ENCODE measurements at regions not wholly inside any gene's neighbourhood (a gene's known extent, or its start where the extent isn't known, plus 50 kb on each side); places are given as distances from the start of the nearest gene placed in this dataset.
"Not testable (repeated sequence)": the region's sequence is repeated elsewhere in the genome, so short reads cannot be mapped to it uniquely, and the experiment has no call there.

DNA sequence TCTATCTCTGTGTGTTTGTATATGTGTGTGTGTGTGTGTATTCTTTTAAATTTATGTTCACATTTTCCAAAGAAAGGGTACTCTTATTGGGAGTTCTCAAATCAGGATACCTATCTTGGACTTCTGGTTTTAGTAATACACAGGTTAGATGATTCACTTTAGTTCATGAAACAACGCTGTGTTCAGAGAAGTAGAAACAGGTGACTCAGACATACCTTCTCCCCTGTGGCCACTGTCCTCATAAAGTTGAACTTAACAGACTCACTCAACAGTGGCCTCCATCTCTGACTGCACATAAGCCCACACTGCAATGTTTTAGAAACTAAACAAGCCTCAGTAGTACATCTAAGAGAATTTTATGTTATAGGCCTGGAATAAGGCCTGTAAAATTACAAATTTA lies 566.6 kb upstream of the VRK2 start:
- Mint-ChIP-seq H3K27ac (no peak overlapping the region), H3K4me1 (ENCODE audit: low read depth) (no peaks in the 10 kb centered on the region), H3K4me3 (no peak overlapping the region)

DNA sequence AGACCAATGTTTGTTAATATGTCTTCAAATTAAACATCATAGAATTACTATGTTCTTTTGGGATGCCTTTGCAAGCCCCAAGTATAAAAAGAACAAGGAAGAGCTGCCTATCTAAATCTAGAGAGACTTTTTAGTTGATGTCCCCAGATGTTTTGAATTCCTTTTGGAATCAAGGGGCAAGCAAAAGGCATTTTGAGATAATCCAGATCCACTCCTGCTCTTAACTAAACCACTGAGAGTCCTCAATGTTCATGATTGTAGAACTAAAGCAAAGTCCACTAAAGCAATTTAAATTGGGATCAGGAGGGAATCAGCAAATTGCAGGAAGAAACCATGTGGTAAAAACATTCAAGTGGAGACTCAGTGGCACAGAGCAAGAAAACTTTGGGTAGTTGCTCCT lies 558.5 kb upstream of the VRK2 start:
- H3K27ac Mint-ChIP-seq: no peak overlapping the region
- no peaks in the 10 kb centered on the region for H3K9me3 Mint-ChIP-seq
- no peak for DNase-seq (ENCODE audit: low spot score)
- H3K27me3 Mint-ChIP-seq (ENCODE audit: low read depth): no peaks in the 10 kb centered on the region
- H3K4me1 Mint-ChIP-seq (ENCODE audit: low read depth): no peaks in the 10 kb centered on the region
- H3K36me3 Mint-ChIP-seq (ENCODE audit: low read depth): no peaks in the 10 kb centered on the region
- no peak overlapping the region for H3K4me3 Mint-ChIP-seq

More for the DNA sequence above, 566.6 kb upstream of the VRK2 start:
- no peaks in the 10 kb centered on the region for H3K9me3 Mint-ChIP-seq
- no peaks in the 10 kb centered on the region for H3K27me3 Mint-ChIP-seq (ENCODE audit: low read depth)
- DNase-seq (ENCODE audit: low spot score): no peak
- no peaks in the 10 kb centered on the region for H3K36me3 Mint-ChIP-seq (ENCODE audit: low read depth)

DNA sequence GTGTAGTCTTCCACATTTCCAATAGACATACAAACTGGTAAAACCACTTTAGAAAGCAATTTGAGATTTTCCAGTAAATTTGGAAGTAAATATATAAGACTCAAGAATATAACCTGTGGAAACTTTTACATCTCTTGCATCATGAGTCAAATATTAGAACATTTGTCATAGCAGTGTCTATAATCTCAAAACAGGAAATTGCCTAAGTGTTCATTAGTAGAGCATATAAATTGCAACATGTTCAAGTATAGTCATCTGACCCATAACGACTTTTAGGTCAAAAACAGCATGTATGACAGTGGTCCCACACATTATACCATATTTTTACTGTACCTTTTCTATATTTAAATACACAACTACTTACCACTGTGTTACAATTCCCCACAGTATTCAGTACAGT lies 555.9 kb upstream of the VRK2 start:
- H3K36me3 Mint-ChIP-seq (ENCODE audit: low read depth): no peaks in the 10 kb centered on the region
- H3K27ac Mint-ChIP-seq: no peak overlapping the region
- no peak overlapping the region for H3K4me3 Mint-ChIP-seq
- H3K9me3 Mint-ChIP-seq: no peaks in the 10 kb centered on the region
- no peaks in the 10 kb centered on the region for H3K4me1 Mint-ChIP-seq (ENCODE audit: low read depth)
- no peak for DNase-seq (ENCODE audit: low spot score)
- no peaks in the 10 kb centered on the region for H3K27me3 Mint-ChIP-seq (ENCODE audit: low read depth)

DNA sequence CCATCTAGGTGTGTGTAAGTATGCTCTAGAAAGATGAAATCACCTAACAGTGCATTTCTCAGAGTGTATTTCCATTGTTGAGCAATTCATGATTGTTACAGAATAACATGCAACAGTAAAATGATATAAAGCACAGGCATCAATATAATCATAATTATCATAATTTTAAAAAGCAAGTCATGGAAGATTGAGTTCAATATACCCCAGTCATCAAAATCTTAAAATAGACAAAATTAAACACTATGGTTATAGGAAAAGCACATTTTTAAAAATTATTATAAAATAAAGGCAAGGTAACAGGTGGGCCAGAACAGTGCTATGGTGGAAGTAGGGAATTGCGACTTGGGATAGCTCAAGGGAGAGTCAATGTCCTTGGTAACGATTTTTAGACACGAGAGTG lies 555.4 kb upstream of the VRK2 start:
- H3K4me1 Mint-ChIP-seq (ENCODE audit: low read depth): no peaks in the 10 kb centered on the region
- H3K4me3 Mint-ChIP-seq: no peak overlapping the region
- no peaks in the 10 kb centered on the region for H3K36me3 Mint-ChIP-seq (ENCODE audit: low read depth)
- DNase-seq (ENCODE audit: low spot score): no peak
- H3K9me3 Mint-ChIP-seq: no peaks in the 10 kb centered on the region
- H3K27me3 Mint-ChIP-seq (ENCODE audit: low read depth): no peaks in the 10 kb centered on the region
- H3K27ac Mint-ChIP-seq: no peak overlapping the region

DNA sequence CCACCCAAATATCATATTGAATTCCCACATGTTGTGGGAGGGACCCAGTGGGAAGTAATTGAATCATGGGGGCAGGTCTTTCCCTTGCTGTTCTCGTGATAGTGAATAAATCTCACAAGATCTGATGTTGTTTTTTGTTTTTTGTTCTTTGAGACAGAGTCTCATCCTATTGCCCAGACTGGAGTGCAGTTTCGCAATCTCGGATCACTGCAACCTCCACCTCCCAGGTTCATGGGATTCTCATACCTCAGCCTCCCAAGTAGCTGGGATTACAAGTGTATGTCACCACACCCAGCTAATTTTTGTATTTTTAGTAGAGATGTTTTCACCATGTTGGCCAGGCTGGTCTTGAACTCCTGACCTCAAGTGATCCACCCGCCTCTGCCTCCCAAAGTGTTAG lies 552.6 kb upstream of the VRK2 start:
- H3K4me1 Mint-ChIP-seq (ENCODE audit: low read depth); H3K27me3 Mint-ChIP-seq (ENCODE audit: low read depth); H3K36me3 Mint-ChIP-seq (ENCODE audit: low read depth); H3K4me3 Mint-ChIP-seq; H3K9me3 Mint-ChIP-seq; H3K27ac Mint-ChIP-seq; DNase-seq (ENCODE audit: low spot score): not testable (repeated sequence)

DNA sequence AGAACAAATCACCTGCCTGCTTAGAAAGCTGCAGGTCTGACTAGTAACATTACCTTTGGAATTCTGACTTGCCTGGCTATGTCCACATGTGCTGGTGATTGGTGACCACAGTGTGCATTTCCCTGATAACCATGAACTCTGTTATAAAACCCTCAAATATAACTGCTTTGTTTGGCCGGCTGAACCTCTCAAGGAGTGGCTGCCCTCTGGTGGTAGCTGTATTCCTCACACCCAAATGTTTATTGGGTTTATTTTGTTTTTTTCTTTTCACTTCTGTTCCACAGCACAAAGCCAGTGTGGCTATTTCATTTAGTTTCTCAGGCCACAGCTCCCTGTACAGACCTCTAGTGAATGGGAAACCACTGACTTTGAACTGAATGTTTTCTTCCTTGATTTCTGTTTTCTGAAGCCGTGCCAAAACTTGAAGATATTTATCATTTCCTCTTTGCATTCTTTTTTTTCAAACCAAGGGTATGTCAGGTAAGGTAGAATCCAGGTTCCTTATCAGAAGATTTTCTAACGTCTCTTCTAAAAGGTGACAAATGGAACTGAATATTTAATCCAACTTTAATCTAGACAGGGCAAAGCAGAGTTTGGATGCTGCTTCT lies 549.0 kb upstream of the VRK2 start:
- no peak overlapping the region for H3K4me3 Mint-ChIP-seq
- no peaks in the 10 kb centered on the region for H3K36me3 Mint-ChIP-seq (ENCODE audit: low read depth)
- peak; percentile 5 for DNase-seq (ENCODE audit: low spot score)
- H3K9me3 Mint-ChIP-seq: no peaks in the 10 kb centered on the region
- no peak overlapping the region for H3K27ac Mint-ChIP-seq
- H3K27me3 Mint-ChIP-seq (ENCODE audit: low read depth): no peaks in the 10 kb centered on the region
- no peaks in the 10 kb centered on the region for H3K4me1 Mint-ChIP-seq (ENCODE audit: low read depth)

DNA sequence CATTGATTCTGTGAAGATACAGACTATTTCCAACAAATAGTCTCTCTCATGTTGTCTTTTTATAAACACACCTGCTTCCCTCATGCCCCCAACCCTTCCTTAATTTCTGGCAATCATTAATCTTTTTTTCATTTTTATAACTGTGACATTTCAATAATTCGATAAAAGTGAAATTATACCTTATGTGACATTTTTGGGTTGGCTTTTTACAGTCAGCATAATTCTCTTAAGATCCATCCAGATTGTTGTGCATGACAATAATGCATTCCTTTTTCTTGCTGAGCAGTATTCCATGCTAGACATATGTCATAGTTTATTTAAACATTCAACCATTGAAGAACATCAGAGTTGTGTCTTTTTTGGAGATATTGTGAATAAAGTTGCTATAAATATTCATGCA lies 541.8 kb upstream of the VRK2 start:
- H3K27me3 Mint-ChIP-seq (ENCODE audit: low read depth): no peaks in the 10 kb centered on the region
- no peaks in the 10 kb centered on the region for H3K4me1 Mint-ChIP-seq (ENCODE audit: low read depth)
- no peak overlapping the region for H3K4me3 Mint-ChIP-seq
- H3K27ac Mint-ChIP-seq: no peak overlapping the region
- H3K36me3 Mint-ChIP-seq (ENCODE audit: low read depth): no peaks in the 10 kb centered on the region
- DNase-seq (ENCODE audit: low spot score): no peak
- no peaks in the 10 kb centered on the region for H3K9me3 Mint-ChIP-seq

DNA sequence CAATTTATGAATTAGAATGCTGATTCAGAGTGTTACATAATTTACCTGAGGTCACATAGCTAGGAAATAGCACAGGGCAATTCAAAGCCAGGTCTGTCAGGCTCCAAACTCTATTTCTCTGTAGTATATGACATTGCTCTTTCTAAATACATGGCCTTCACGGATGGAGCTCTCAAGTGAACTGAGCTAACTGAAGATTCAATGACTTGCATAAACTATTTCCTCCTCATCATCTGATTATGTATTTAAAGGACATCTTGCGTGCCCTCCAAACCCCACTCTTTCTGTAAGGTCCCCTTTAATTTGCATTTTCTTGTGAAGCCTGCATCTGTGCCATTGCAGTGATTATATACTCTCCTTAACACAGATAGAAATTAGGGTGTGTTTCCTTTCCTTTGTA lies 537.4 kb upstream of the VRK2 start:
- no peaks in the 10 kb centered on the region for H3K27me3 Mint-ChIP-seq (ENCODE audit: low read depth)
- H3K4me1 Mint-ChIP-seq (ENCODE audit: low read depth): no peaks in the 10 kb centered on the region
- no peaks in the 10 kb centered on the region for H3K9me3 Mint-ChIP-seq
- no peak overlapping the region for H3K27ac Mint-ChIP-seq
- DNase-seq (ENCODE audit: low spot score): no peak
- H3K4me3 Mint-ChIP-seq: no peak overlapping the region
- no peaks in the 10 kb centered on the region for H3K36me3 Mint-ChIP-seq (ENCODE audit: low read depth)

DNA sequence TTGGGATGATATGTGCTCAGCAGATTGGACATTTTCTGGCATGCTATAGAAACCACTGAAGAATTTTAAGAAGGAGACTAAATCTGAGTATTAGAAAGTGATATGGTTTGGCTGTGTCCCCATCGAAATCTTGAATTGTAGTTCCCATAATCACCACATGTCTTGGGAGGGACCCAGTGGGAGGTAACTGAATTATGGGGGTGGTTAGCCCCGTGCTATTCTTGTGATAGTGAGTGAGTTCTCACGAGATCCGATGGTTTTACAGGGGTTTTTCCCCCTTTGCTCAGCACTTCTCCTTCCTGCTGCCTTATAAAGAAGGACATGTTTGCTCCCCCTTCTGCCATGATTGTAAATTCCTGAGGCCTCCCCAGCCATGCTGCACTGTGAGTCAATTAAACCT lies 535.9 kb upstream of the VRK2 start:
- no peak overlapping the region for H3K27ac Mint-ChIP-seq
- H3K4me3 Mint-ChIP-seq: no peak overlapping the region
- no peak for DNase-seq (ENCODE audit: low spot score)
- no peaks in the 10 kb centered on the region for H3K9me3 Mint-ChIP-seq
- no peaks in the 10 kb centered on the region for H3K4me1 Mint-ChIP-seq (ENCODE audit: low read depth)
- H3K27me3 Mint-ChIP-seq (ENCODE audit: low read depth): no peaks in the 10 kb centered on the region
- no peaks in the 10 kb centered on the region for H3K36me3 Mint-ChIP-seq (ENCODE audit: low read depth)

DNA sequence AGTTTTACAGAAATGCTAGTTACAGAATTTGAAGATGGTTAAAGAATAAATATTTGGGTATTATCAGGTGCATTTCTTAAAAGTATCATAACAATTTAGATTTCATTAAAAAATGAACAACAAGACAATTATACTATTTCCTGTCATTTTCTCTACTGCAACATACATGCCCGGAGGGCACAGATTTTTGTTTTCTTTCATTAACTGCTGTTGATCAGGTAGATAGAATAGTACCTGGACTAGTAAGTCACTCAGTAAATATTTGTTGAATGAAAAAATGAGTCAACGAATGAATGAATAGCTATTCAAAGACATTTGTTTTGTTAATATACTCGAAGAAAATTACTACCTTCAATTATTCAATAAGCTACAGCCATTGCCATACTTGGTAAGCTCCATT lies 531.2 kb upstream of the VRK2 start:
- Mint-ChIP-seq H3K27me3 (ENCODE audit: low read depth) (no peaks in the 10 kb centered on the region), H3K4me1 (ENCODE audit: low read depth) (no peaks in the 10 kb centered on the region), H3K27ac (no peak overlapping the region), H3K9me3 (no peaks in the 10 kb centered on the region), H3K36me3 (ENCODE audit: low read depth) (no peaks in the 10 kb centered on the region), H3K4me3 (no peak overlapping the region)
- DNase-seq (ENCODE audit: low spot score): no peak

DNA sequence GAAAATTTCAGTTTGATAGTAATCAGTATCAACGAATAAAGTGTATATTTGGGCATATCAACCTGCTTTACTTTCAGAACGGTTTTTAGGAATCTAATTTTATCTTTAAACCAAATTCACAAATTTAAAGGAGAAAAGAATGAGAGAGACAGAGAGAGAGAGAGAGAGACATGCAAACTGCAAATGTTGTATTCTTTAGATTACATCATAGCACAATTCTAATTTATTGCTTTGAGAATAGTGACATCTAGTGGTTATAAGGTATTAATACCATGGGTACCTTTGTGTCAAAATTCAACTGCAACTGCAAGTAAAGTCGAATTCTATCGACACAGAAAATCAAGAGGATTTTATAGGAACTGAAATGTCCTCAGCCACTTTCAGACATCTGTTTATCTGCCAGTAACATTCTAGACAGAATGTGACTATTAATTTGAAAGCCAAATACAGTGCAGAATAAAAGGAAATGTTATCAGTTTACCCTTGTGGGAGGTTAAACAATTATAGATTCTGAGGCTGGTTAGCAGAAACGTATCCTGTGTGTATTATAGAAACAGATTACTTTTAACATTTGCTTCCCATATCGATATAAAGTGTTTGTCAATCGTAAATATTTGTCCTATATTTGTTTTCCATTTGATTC lies 529.8 kb upstream of the VRK2 start:
- Mint-ChIP-seq H3K4me3 (no peak overlapping the region), H3K27ac (no peak overlapping the region), H3K27me3 (ENCODE audit: low read depth) (no peaks in the 10 kb centered on the region), H3K4me1 (ENCODE audit: low read depth) (no peaks in the 10 kb centered on the region), H3K36me3 (ENCODE audit: low read depth) (no peaks in the 10 kb centered on the region), H3K9me3 (no peaks in the 10 kb centered on the region)
- DNase-seq (ENCODE audit: low spot score): no peak

DNA sequence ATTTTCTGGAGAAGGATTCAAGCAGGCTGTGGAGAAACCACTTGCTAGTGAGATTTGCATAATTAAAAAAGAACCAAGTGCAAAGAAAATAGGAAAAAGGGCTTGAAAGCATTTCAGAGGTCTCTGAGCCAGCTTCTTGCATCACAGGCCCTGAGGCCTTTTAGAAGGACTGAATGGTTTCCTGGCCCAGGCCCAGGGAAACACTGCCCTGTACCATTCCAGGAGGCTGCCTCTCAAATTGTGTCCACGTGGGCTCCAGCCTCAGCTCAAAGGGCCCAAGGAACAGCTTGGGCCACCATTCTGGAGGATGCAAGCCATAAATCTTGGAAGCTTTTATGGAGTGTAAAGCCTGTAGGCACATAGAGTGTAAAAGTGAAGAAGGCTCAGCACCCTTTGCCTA lies 523.3 kb upstream of the VRK2 start:
- no peak overlapping the region for H3K4me3 Mint-ChIP-seq
- no peaks in the 10 kb centered on the region for H3K36me3 Mint-ChIP-seq (ENCODE audit: low read depth)
- H3K4me1 Mint-ChIP-seq (ENCODE audit: low read depth): no peaks in the 10 kb centered on the region
- H3K27ac Mint-ChIP-seq: no peak overlapping the region
- no peaks in the 10 kb centered on the region for H3K9me3 Mint-ChIP-seq
- DNase-seq (ENCODE audit: low spot score): no peak
- H3K27me3 Mint-ChIP-seq (ENCODE audit: low read depth): no peaks in the 10 kb centered on the region

DNA sequence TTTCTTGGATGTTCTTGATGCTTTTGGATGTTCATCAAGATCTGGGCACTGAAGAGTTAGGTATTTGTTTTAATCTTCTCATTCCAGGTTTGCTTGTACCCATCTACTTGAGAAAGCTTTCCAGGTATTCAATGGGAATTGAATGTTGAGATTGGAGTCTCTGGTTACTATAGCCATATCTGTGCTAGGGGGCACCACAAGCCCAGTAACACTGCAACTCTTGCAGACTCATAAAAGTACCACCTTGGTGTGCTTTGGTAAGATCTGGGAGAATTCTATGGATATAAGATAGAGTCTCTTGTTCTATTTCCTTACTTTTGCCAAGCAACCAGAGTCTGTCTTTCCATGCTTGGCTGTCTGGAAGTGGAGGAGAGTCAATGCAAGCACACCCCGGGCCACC lies 518.9 kb upstream of the VRK2 start:
- Mint-ChIP-seq H3K4me1 (ENCODE audit: low read depth) (no peaks in the 10 kb centered on the region), H3K27me3 (ENCODE audit: low read depth) (no peaks in the 10 kb centered on the region), H3K9me3 (peaks cover 6% of the 10 kb centered on the region), H3K27ac (no peak overlapping the region), H3K4me3 (no peak overlapping the region), H3K36me3 (ENCODE audit: low read depth) (no peaks in the 10 kb centered on the region)
- DNase-seq (ENCODE audit: low spot score): no peak

DNA sequence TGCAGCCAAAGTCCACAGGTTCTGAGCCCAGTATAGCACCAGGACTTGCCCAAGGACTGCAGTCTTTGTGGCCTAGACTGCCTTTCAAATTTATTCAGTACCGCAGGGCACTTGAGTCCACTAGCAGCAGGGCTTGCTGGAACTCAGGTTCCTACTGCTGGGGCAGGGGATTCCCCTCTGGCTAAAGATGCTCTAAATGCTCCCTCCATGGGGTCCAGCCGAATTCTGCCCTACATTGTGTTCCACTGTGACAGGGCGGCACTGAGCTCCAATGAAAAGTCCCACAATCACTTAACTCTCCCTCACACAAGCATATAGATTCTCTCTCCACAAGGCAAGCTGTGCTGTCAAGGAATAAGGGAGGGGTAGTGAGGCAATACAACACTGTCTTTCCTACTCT lies 518.1 kb upstream of the VRK2 start:
- Mint-ChIP-seq H3K4me3 (no peak overlapping the region), H3K9me3 (peaks cover 6% of the 10 kb centered on the region), H3K27me3 (ENCODE audit: low read depth) (no peaks in the 10 kb centered on the region), H3K4me1 (ENCODE audit: low read depth) (no peaks in the 10 kb centered on the region), H3K36me3 (ENCODE audit: low read depth) (no peaks in the 10 kb centered on the region), H3K27ac (no peak overlapping the region)
- no peak for DNase-seq (ENCODE audit: low spot score)

DNA sequence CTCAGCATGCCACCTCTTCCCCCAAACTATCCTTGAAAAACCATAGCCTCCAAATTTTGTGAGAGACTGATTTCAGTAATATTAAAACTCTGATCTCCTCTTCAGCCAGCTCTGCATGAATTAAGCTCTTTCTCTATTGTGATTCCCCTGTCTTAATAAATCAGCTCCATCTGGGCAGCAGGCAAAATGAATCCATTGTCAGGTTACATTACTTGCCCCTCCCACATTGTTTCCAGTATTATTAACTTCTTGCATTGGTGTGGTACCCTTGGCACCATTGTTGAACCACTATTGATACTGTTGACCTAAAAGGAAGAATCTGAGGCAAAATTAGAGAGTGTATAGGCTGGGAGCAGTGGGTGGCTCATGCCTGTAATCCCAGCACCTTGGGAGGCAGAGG lies 512.2 kb upstream of the VRK2 start:
- H3K4me3 Mint-ChIP-seq: no peak overlapping the region
- H3K27ac Mint-ChIP-seq: no peak overlapping the region
- no peaks in the 10 kb centered on the region for H3K36me3 Mint-ChIP-seq (ENCODE audit: low read depth)
- no peaks in the 10 kb centered on the region for H3K9me3 Mint-ChIP-seq
- DNase-seq (ENCODE audit: low spot score): no peak
- no peaks in the 10 kb centered on the region for H3K27me3 Mint-ChIP-seq (ENCODE audit: low read depth)
- H3K4me1 Mint-ChIP-seq (ENCODE audit: low read depth): no peaks in the 10 kb centered on the region

All from T-helper 2 cell treated with Interferon-gamma antibody and Interleukin-4, amounts not matched to agents 5 μg/mL and 100 μg/mL, for 36 hours (primary cell).